K562 (cell line): ENCODE measurements at regions not wholly inside any gene's neighbourhood (a gene's known extent, or its start where the extent isn't known, plus 50 kb on each side); places are given as distances from the start of the nearest gene placed in this dataset.

Experiments used
- ATAC-seq: fragments of 200-7000 bp; cut with Tn5 transposase; 3 replicates; pipeline ENCODE4 v1.9.1; 2020; ENCODE audit warnings: moderate library complexity
- BruUV-seq: library from RNA; stranded (reverse); fragments of 400-500 nt; replicated peaks from 2 replicates; lab custom pipeline; 2021; lab: Mats Ljungman, UMichigan
- CTCF ChIA-PET: fragments of 300-600 bp; formaldehyde crosslinking; extraction: SDS; loops from one replicate; lab custom pipeline; 2021; ENCODE audit warnings: low intra/inter-chr PET ratio; lab: Yijun Ruan, JAX
- POLR2A ChIA-PET: fragments of 300-600, 350-650 bp; sonication (Branson Sonifier 250); formaldehyde crosslinking; extraction: SDS; loops from one replicate; lab custom pipeline; 2021; ENCODE audit warnings: antibody characterized with exemption, inconsistent platforms; lab: Yijun Ruan, JAX
- DNase-seq, 4 experiments: peaks; one replicate each; pipeline versions ENCODE4 v3.0.0 to v3.0.0-alpha.2; 2011 to 2018; ENCODE audit warnings: low spot score in 3 of 4, mixed read lengths in 3 of 4; ENCODE audit errors: extremely low read depth in 1 of 4
- FAIRE-seq: peaks from 2 replicates; lab custom pipeline; 2011; peaks lifted over from hg19 to GRCh38; lab: Jason Lieb, UNC
- H2AFZ ChIP-seq: 2 replicates; pipeline ENCODE4 v1.6.0; 2011; ENCODE audit warnings: low read depth, low read length, control low read depth, inconsistent platforms
- H3K27ac ChIP-seq: fragments of 200-600 bp; 3 replicates; pipeline ENCODE4 v1.8.0; 2011; ENCODE audit warnings: low read depth, mild to moderate bottlenecking, control low read depth, inconsistent platforms, low read length, moderate library complexity, mixed read lengths; ENCODE audit errors: extremely low read depth
- H3K27me3 ChIP-seq, 2 experiments: fragments of 300-600 bp in 1 of 2; 2 replicates in 1 of 2; 3 replicates in 1 of 2; pipeline versions ENCODE4 v1.6.0 to v1.8.0; 2011; ENCODE audit warnings: inconsistent platforms in 2 of 2, low read length in 2 of 2, mild to moderate bottlenecking in 1 of 2, mixed read lengths in 1 of 2, moderate library complexity in 1 of 2; ENCODE audit not compliant: control insufficient read depth in 2 of 2, insufficient read depth in 2 of 2
- H3K36me3 ChIP-seq: fragments of 300-600 bp; 3 replicates; pipeline ENCODE4 v1.8.0; 2011; ENCODE audit warnings: mild to moderate bottlenecking, low read length, inconsistent platforms; ENCODE audit not compliant: control insufficient read depth, insufficient read depth
- H3K4me1 ChIP-seq, 2 experiments: fragments of 200-600 bp in 1 of 2; replicated peaks in 1 of 2; 2 replicates in 1 of 2; 3 replicates in 1 of 2; pipeline versions ENCODE4 v1.5.1 to v1.8.0; 2011; ENCODE audit warnings: inconsistent platforms in 2 of 2, low read length in 2 of 2, mild to moderate bottlenecking in 1 of 2, mixed read lengths in 1 of 2, moderate library complexity in 1 of 2; ENCODE audit not compliant: control insufficient read depth in 2 of 2, insufficient read depth in 2 of 2
- H3K4me2 ChIP-seq: 2 replicates; pipeline ENCODE4 v1.6.1; 2011; ENCODE audit warnings: low read length, control low read depth, inconsistent platforms, mixed read lengths; ENCODE audit not compliant: insufficient read depth
- H3K4me3 ChIP-seq: fragments of 200-600 bp; sonication (generic), shearing (Covaris generic); 2 replicates; pipeline ENCODE4 v1.5.1; 2016; ENCODE audit warnings: control low read depth, inconsistent platforms
- H3K79me2 ChIP-seq: fragments of 200-600 bp; 3 replicates; pipeline ENCODE4 v1.8.0; 2011; ENCODE audit warnings: low read length, inconsistent platforms; ENCODE audit not compliant: control insufficient read depth, insufficient read depth
- H3K9ac ChIP-seq, 2 experiments: 2 replicates each; pipeline versions ENCODE4 v1.6.0 to v1.6.1; 2011; ENCODE audit warnings: low read depth in 2 of 2, low read length in 2 of 2, control low read depth in 1 of 2, inconsistent platforms in 1 of 2, mild to moderate bottlenecking in 1 of 2, mixed read lengths in 1 of 2; ENCODE audit not compliant: insufficient read depth in 1 of 2
- H3K9me1 ChIP-seq: one replicate; pipeline ENCODE4 v1.6.0; 2011; ENCODE audit warnings: inconsistent platforms, mild to moderate bottlenecking, low read length, moderate library complexity; ENCODE audit not compliant: control insufficient read depth, insufficient read depth
- H3K9me3 ChIP-seq: replicated peaks from 2 replicates; pipeline ENCODE4 v1.5.1; 2011; ENCODE audit warnings: low read depth, low read length, inconsistent platforms; ENCODE audit not compliant: control insufficient read depth, insufficient read depth
- H4K20me1 ChIP-seq: replicated peaks from 2 replicates; pipeline ENCODE4 v1.6.1; 2011; ENCODE audit warnings: low read length, inconsistent platforms, mixed read lengths; ENCODE audit not compliant: control insufficient read depth, insufficient read depth
- NBN ChIP-seq: fragments of 450-650 bp; IDR thresholded peaks from 2 replicates; pipeline ENCODE4 v1.6.1; 2016; ENCODE audit warnings: low read depth, mild to moderate bottlenecking
- NFXL1 ChIP-seq: fragments of 450-650 bp; formaldehyde crosslinking; IDR thresholded peaks from 2 replicates; pipeline ENCODE4 v1.4.0; 2021; ENCODE audit warnings: mild to moderate bottlenecking
- NR2F6 ChIP-seq: fragments of 450-650 bp; formaldehyde crosslinking; IDR thresholded peaks from 2 replicates; pipeline ENCODE4 v1.4.0; 2020; ENCODE audit warnings: mild to moderate bottlenecking
- SRSF7 ChIP-seq: fragments of 200-400 bp; formaldehyde crosslinking; optimal IDR thresholded peaks from 2 replicates; pipeline ENCODE3; 2017; ENCODE audit warnings: mild to moderate bottlenecking, low read depth, low read length
- TFAP4 ChIP-seq: sonication (generic); formaldehyde crosslinking; IDR thresholded peaks from 2 replicates; pipeline ENCODE4 v1.8.0; 2022; ENCODE audit warnings: missing genetic modification reagents, mild to moderate bottlenecking, moderate library complexity, borderline replicate concordance
- ZBTB40 ChIP-seq, 2 experiments: fragments of 450-650 bp in 1 of 2; sonication (generic) in 1 of 2; formaldehyde crosslinking in 1 of 2; IDR thresholded peaks; 2 replicates each; pipeline versions ENCODE4 v1.7.1 to v1.9.0; 2016 to 2022; ENCODE audit warnings: inconsistent platforms in 1 of 2, mild to moderate bottlenecking in 1 of 2, missing genetic modification reagents in 1 of 2
- ZNF511 ChIP-seq: sonication (generic); formaldehyde crosslinking; IDR thresholded peaks from 2 replicates; pipeline ENCODE4 v1.8.0; 2022; ENCODE audit warnings: mild to moderate bottlenecking, missing genetic modification reagents
- WGBS: fragments of 100-300 bp; shearing (Covaris generic); methylation state at CpG from one replicate; pipeline ENCODE4 v1.1.6; 2016; ENCODE audit warnings: low coverage, mixed read lengths; ENCODE audit not compliant: insufficient coverage; ENCODE audit errors: missing lambda C conversion rate; 5-methylcytosine and 5-hydroxymethylcytosine counted together
- in situ Hi-C: fragments of 300-500 bp; cut with MboI; formaldehyde crosslinking; loops from 4 replicates; pipeline ENCODE4 v1.15.0; 2018; ENCODE audit warnings: inconsistent platforms, mixed read lengths
- intact Hi-C: fragments of 100-400 bp; cut with micrococcal nuclease; formaldehyde crosslinking; loops from 2 replicates; pipeline ENCODE4 v1.14.2; 2022

- WGBS: 0% methylated on average over 3 of the region's 3 CpGs
Measured at GRCh38 chr4:20049889-20050288, 201.8 kb upstream of the SLIT2 start.

More at GRCh38 chr4:20049889-20050288, 201.8 kb upstream of the SLIT2 start:
- POLR2A ChIA-PET: interaction anchor here (0.5 kb wide), 1 partner anchor 503 kb away, joined by 3 read pairs; no protein-coding TSS in a partner anchor
- BruUV-seq: no TSS peak
- H3K27me3 ChIP-seq: no peaks in the 10 kb centered on the region
- H3K79me2 ChIP-seq: no peaks in the 10 kb centered on the region
- no peaks in the 10 kb centered on the region for H3K4me1 ChIP-seq
- no peak overlapping the region for H3K27ac ChIP-seq
- H3K9ac ChIP-seq: no peak overlapping the region
- CTCF ChIA-PET: no interaction called here
- in situ Hi-C loops (no loop called here), intact Hi-C loops (no loop called here)
- no peaks in the 10 kb centered on the region for H4K20me1 ChIP-seq
- no peak overlapping the region for H3K4me2 ChIP-seq
- H3K36me3 ChIP-seq: no peaks in the 10 kb centered on the region
- no peak overlapping the region for H3K4me3 ChIP-seq
- DNase-seq (no peak), FAIRE-seq (no peak), ATAC-seq (no peak)
- no peak overlapping the region for H2AFZ ChIP-seq
- no peaks in the 10 kb centered on the region for H3K9me1 ChIP-seq
- no peaks in the 10 kb centered on the region; the same call in 1 of the 2 replicates for H3K9me3 ChIP-seq
- no peak for TF ChIP-seq ZNF511 (CRISPR knock-in tag)
- TF ChIP-seq NR2F6 (CRISPR knock-in tag): no peak
- no peak for TF ChIP-seq SRSF7
- no peak for TF ChIP-seq TFAP4 (CRISPR knock-in tag)
- TF ChIP-seq ZBTB40 (IDR thresholded peaks at IDR 0.05): no peak
- no peak for TF ChIP-seq ZBTB40 (CRISPR knock-in tag; IDR thresholded peaks at IDR 0.05)
- no peak for TF ChIP-seq NBN
- TF ChIP-seq NFXL1 (CRISPR knock-in tag): no peak
